SH-SY5Y (cell line): ENCODE measurements at regions not wholly inside any gene's neighbourhood (a gene's known extent, or its start where the extent isn't known, plus 50 kb on each side); places are given as distances from the start of the nearest gene placed in this dataset.

Source experiments
- GATA2 ChIP-seq: IDR thresholded peaks from 2 replicates; pipeline ENCODE4 v1.6.1; 2011; ENCODE audit warnings: mild to moderate bottlenecking, low read depth, low read length
- GATA3 ChIP-seq: IDR thresholded peaks from 2 replicates; pipeline ENCODE4 v1.6.1; 2011; ENCODE audit warnings: low read depth, mild to moderate bottlenecking, low read length, moderate library complexity

DNA sequence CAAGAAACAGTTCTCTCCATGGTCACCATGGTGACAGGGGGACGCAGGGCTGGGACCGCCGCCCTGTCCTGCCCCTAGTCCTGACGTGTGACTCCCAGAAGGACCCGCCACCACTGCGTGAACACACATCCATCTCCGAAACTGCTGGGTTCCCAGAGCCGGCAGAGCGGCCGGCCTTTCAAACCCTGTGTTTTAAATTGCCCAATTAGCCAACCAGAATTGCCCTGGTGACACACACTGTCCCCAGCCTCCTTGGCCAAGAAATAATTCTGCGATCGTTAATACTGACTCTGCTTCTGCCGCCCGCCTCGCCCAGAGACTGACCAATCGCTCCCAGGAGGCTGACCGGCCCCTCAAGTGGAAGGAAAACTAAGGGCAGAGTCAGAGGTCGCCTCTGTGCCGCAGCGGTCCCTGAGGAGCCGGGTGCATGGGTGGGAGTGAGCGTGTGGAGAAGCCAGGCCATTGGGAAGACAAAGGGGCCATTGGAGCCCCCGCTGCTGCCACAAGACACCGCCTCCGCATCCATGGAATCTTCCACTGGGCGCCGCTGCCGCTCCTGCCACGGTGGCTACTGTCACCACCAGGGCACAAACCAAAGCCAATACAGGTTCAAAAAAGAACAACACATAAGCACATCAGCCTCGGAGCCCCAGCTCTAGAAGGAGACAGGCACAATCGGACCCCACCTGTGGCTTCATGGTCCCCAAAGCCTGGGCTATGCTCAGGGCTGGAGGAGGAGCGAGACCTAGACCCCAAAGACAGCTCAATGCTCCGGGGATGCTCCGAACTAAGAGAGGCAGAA lies 273.2 kb downstream of the NPHP4 start:
- TF ChIP-seq GATA2 (no peak), GATA3 (no peak)
